OCI-LY7 (cell line): ENCODE measurements at regions not wholly inside any gene's neighbourhood (a gene's known extent, or its start where the extent isn't known, plus 50 kb on each side); places are given as distances from the start of the nearest gene placed in this dataset.

Experiments used
- BruUV-seq: library from RNA; stranded (reverse); fragments of 400-500 nt; replicated peaks from 2 replicates; lab custom pipeline; 2021; lab: Mats Ljungman, UMichigan
- CTCF ChIA-PET: fragments of 300-600 bp; sonication (Branson Sonifier 250); formaldehyde crosslinking; loops from one replicate; lab custom pipeline; 2022; ENCODE audit warnings: antibody characterized with exemption; ENCODE audit not compliant: unreplicated experiment; lab: Charles Lee
- POLR2A ChIA-PET: fragments of 300-600 bp; sonication (Branson Sonifier 250); formaldehyde crosslinking; loops from one replicate; lab custom pipeline; 2022; ENCODE audit warnings: antibody characterized with exemption; lab: Charles Lee
- DNase-seq: peaks from one replicate; pipeline ENCODE4 v3.0.0-alpha.2; 2015; ENCODE audit warnings: low spot score
- H2AFZ ChIP-seq: fragments of 200-600 bp; sonication (generic), shearing (Covaris generic); 2 replicates; pipeline ENCODE4 v1.6.1; 2014; ENCODE audit warnings: mild to moderate bottlenecking, antibody characterized with exemption, low read length, moderate library complexity
- H3K27ac ChIP-seq: fragments of 200-600 bp; sonication (generic); 2 replicates; pipeline ENCODE4 v1.5.1; 2014; ENCODE audit warnings: mixed run types, low read depth, mild to moderate bottlenecking, moderate library complexity, low read length, inconsistent platforms; ENCODE audit not compliant: poor library complexity, severe bottlenecking
- H3K36me3 ChIP-seq: fragments of 200-600 bp; sonication (generic); 2 replicates; pipeline ENCODE4 v1.6.1; 2014; ENCODE audit warnings: mild to moderate bottlenecking, antibody characterized with exemption, low read length, moderate library complexity, mixed read lengths; ENCODE audit not compliant: insufficient read depth
- H3K4me1 ChIP-seq: fragments of 200-600 bp; sonication (generic); 2 replicates; pipeline ENCODE4 v1.5.1; 2014; ENCODE audit warnings: mild to moderate bottlenecking, low read length; ENCODE audit not compliant: insufficient read depth, poor library complexity, severe bottlenecking
- H3K4me2 ChIP-seq: fragments of 200-600 bp; sonication (generic); 2 replicates; pipeline ENCODE4 v1.6.1; 2014; ENCODE audit warnings: mild to moderate bottlenecking, low read length
- H3K4me3 ChIP-seq: fragments of 200-600 bp; sonication (generic); 2 replicates; pipeline ENCODE4 v1.5.1; 2014; ENCODE audit warnings: mild to moderate bottlenecking, low read depth, low read length; ENCODE audit not compliant: poor library complexity, severe bottlenecking
- H3K79me2 ChIP-seq: fragments of 200-600 bp; sonication (generic); 2 replicates; pipeline ENCODE4 v1.6.1; 2016; ENCODE audit warnings: low read depth, mild to moderate bottlenecking, low read length, moderate library complexity, mixed read lengths; ENCODE audit not compliant: insufficient read depth
- H3K9me2 ChIP-seq: fragments of 200-600 bp; sonication (generic); 2 replicates; pipeline ENCODE4 v1.6.1; 2016; ENCODE audit warnings: mild to moderate bottlenecking, low read length, mixed read lengths; ENCODE audit not compliant: insufficient read depth
- H3K9me3 ChIP-seq: fragments of 200-600 bp; sonication (generic); 2 replicates; pipeline ENCODE4 v1.6.1; 2014; ENCODE audit warnings: mild to moderate bottlenecking, mixed run types, low read length, mixed read lengths
- H4K20me1 ChIP-seq: fragments of 200-600 bp; sonication (generic); 2 replicates; pipeline ENCODE4 v1.6.1; 2014; ENCODE audit warnings: mild to moderate bottlenecking, antibody characterized with exemption, low read length, moderate library complexity, mixed read lengths; ENCODE audit not compliant: insufficient read depth
- CTCF ChIP-seq: fragments of 200-600 bp; sonication (generic); conservative IDR thresholded peaks from 2 replicates; pipeline ENCODE4 v1.5.1; 2014; ENCODE audit warnings: mild to moderate bottlenecking, antibody characterized with exemption, low read length, moderate library complexity, mixed read lengths
- EZH2phosphoT487 ChIP-seq: fragments of 200-600 bp; sonication (generic); IDR thresholded peaks from 2 replicates; pipeline ENCODE4 v1.6.1; 2018; ENCODE audit warnings: low read depth, borderline replicate concordance, mild to moderate bottlenecking, mixed run types, antibody characterized with exemption, low read length, moderate library complexity, mixed read lengths
- intact Hi-C: fragments of 100-400 bp; cut with micrococcal nuclease; formaldehyde crosslinking; loops from one replicate; pipeline ENCODE4 v1.10.0; 2022; ENCODE audit not compliant: unreplicated experiment

- Histone ChIP-seq H3K27ac (no peak overlapping the region), H4K20me1 (no peaks in the 10 kb centered on the region), H3K4me2 (no peak overlapping the region), H3K36me3 (no peaks in the 10 kb centered on the region), H3K79me2 (no peaks in the 10 kb centered on the region), H3K9me2 (no peaks in the 10 kb centered on the region), H3K4me3 (no peak overlapping the region), H3K9me3 (no peaks in the 10 kb centered on the region), H2AFZ (no peak overlapping the region), H3K4me1 (no peaks in the 10 kb centered on the region)
- TF ChIP-seq EZH2phosphoT487 (no peak), CTCF (no peak)
- POLR2A ChIA-PET: no interaction called here
- DNase-seq: no peak
- CTCF ChIA-PET: no interaction called here
- intact Hi-C loops: no loop called here
- no TSS peak for BruUV-seq
These were observed 729.1 kb downstream of the NOVA1 start for GRCh38 chr14:25868521-25869314.

- H3K9me2 ChIP-seq: no peaks in the 10 kb centered on the region
- CTCF ChIA-PET: no interaction called here
- POLR2A ChIA-PET: interaction anchor here (0.5 to 0.6 kb wide), 2 partner anchors 16 to 322 kb away, joined by 3 to 4 read pairs; no protein-coding TSS in a partner anchor
- no peaks in the 10 kb centered on the region for H3K36me3 ChIP-seq
- H3K79me2 ChIP-seq: no peaks in the 10 kb centered on the region
- H3K4me2 ChIP-seq: no peak overlapping the region
- TF ChIP-seq EZH2phosphoT487: no peak
- TF ChIP-seq CTCF: no peak
- H4K20me1 ChIP-seq: no peaks in the 10 kb centered on the region
- no peak for DNase-seq
- no peak overlapping the region for H3K27ac ChIP-seq
- H3K4me1 ChIP-seq: no peaks in the 10 kb centered on the region
- intact Hi-C loops: no loop called here
- BruUV-seq: no TSS peak
- no peak overlapping the region for H3K4me3 ChIP-seq
- no peaks in the 10 kb centered on the region for H3K9me3 ChIP-seq
- H2AFZ ChIP-seq: no peak overlapping the region
These were observed 736.4 kb downstream of the NOVA1 start for GRCh38 chr14:25861406-25861805.

- no peaks in the 10 kb centered on the region for H3K9me2 ChIP-seq
These were observed 749.2 kb downstream of the NOVA1 start for GRCh38 chr14:25848601-25849000.

More at GRCh38 chr14:25848601-25849000, 749.2 kb downstream of the NOVA1 start:
- no peak for DNase-seq
- Histone ChIP-seq H3K4me2 (no peak overlapping the region), H3K4me1 (no peaks in the 10 kb centered on the region), H3K27ac (no peak overlapping the region), H4K20me1 (no peaks in the 10 kb centered on the region), H3K4me3 (no peak overlapping the region), H3K79me2 (no peaks in the 10 kb centered on the region), H3K9me3 (no peaks in the 10 kb centered on the region), H2AFZ (no peak overlapping the region), H3K36me3 (no peaks in the 10 kb centered on the region)
- ChIA-PET POLR2A (no interaction called here), CTCF (no interaction called here)
- TF ChIP-seq CTCF (no peak), EZH2phosphoT487 (no peak)
- intact Hi-C loops: no loop called here
- BruUV-seq: no TSS peak
